Retinal pigment epithelial cell (primary cell): ENCODE measurements at regions not wholly inside any gene's neighbourhood (a gene's known extent, or its start where the extent isn't known, plus 50 kb on each side); places are given as distances from the start of the nearest gene placed in this dataset.

ENCODE experiments used
- DNase-seq: peaks from one replicate; pipeline ENCODE4 v3.0.0-alpha.2; 2010; ENCODE audit warnings: low read depth
- H3K4me3 ChIP-seq: 2 replicates; pipeline ENCODE4 v1.5.1; 2011; ENCODE audit warnings: mild to moderate bottlenecking, low read length, control low read depth, moderate library complexity
- TF ChIP-seq, protein P1 (sequence below): conservative IDR thresholded peaks from 2 replicates; pipeline ENCODE4 v1.5.1; 2011; ENCODE audit warnings: low read depth, low read length, control low read depth, inconsistent platforms

DNA sequence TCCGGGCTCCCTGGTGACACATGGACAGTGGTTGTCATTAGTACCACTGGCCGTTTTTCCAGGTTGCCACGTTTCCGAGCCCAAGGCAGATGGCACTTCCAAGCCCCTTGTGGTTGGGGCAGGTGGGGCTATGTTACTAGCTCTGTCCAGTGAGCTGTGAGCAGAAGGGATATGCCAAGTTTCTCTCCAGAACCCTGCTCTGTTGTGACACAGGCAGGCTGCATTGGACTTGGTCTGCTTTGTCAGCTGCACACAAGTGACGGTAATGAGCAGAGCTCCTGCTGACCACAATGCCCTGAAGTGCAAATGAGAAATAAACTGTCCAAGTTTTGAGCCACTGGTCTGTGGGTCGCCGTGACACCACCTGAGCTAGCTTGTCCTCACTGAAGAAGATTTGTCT is 118.8 kb downstream of the GYPC start:
- no peak overlapping the region for H3K4me3 ChIP-seq
- TF ChIP-seq, protein P1, sequence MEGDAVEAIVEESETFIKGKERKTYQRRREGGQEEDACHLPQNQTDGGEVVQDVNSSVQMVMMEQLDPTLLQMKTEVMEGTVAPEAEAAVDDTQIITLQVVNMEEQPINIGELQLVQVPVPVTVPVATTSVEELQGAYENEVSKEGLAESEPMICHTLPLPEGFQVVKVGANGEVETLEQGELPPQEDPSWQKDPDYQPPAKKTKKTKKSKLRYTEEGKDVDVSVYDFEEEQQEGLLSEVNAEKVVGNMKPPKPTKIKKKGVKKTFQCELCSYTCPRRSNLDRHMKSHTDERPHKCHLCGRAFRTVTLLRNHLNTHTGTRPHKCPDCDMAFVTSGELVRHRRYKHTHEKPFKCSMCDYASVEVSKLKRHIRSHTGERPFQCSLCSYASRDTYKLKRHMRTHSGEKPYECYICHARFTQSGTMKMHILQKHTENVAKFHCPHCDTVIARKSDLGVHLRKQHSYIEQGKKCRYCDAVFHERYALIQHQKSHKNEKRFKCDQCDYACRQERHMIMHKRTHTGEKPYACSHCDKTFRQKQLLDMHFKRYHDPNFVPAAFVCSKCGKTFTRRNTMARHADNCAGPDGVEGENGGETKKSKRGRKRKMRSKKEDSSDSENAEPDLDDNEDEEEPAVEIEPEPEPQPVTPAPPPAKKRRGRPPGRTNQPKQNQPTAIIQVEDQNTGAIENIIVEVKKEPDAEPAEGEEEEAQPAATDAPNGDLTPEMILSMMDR = no peak
- no peak for DNase-seq

DNA sequence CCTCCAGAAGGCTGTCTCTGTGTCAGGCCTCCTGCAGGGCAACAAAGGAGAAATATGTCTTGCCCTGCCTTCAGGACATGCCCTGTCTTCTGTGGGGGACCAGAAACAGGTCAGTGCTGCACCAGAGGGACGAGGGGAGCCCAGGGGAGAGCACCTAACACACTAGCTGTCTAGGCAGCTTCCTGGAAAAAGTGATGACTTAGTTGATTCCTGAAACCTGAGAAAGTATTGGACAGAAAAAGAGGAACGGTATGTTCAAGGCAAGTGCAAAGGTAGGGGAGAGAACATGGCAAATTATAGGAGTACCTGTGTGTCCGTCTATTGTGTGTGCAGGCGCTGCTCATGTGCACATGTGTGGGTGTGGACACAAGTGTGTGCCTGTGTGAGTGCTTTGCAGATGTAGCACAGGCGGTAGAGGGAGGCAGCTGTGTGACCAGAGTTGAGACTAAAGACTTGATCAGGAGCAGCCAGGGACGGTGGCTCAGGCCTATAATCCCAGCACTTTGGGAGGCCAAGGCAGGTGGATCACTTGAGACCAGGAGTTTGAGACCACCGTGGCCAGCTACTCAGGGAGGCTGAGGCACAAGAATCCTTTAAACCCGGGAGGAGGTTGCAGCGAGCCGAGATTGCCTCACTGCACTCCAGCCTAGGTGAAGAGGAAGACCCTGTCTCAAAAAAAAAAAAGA is 119.5 kb downstream of the GYPC start:
- H3K4me3 ChIP-seq = no peak overlapping the region
- TF ChIP-seq, protein P1 = no peak
- DNase-seq = no peak

- TF ChIP-seq, protein P1 = no peak
- DNase-seq = no peak
- no peak overlapping the region for H3K4me3 ChIP-seq
Measured at GRCh38 chr2:126776255-126776654, 120.3 kb downstream of the GYPC start.

- TF ChIP-seq, protein P1 = peak; percentile 96
- H3K4me3 ChIP-seq = peak overlapping the region; percentile 46
- DNase-seq = peak; percentile 10
Measured at GRCh38 chr2:126776692-126777619, 121.0 kb downstream of the GYPC start.

GRCh38 chr2:126777620-126777978 is 121.1 kb upstream of the TEX51 start:
- no peak for DNase-seq
- TF ChIP-seq, protein P1 = no peak
- no peak overlapping the region for H3K4me3 ChIP-seq

GRCh38 chr2:126778561-126779501 is 119.9 kb upstream of the TEX51 start:
- no peak overlapping the region for H3K4me3 ChIP-seq
- DNase-seq = no peak
- TF ChIP-seq, protein P1 = no peak
